SK-N-SH (cell line): ENCODE measurements at regions not wholly inside any gene's neighbourhood (a gene's known extent, or its start where the extent isn't known, plus 50 kb on each side); places are given as distances from the start of the nearest gene placed in this dataset.

Experiments
- EP300 ChIP-seq, 2 experiments: IDR thresholded peaks; 2 replicates each; pipeline versions ENCODE4 v1.4.0 to v1.6.1; 2012; ENCODE audit warnings: borderline replicate concordance in 1 of 2, low read depth in 1 of 2, low read length in 1 of 2
- EZH2phosphoT487 ChIP-seq: fragments of 200-600 bp; sonication (generic); IDR thresholded peaks from 2 replicates; pipeline ENCODE4 v1.6.1; 2017; ENCODE audit warnings: low read depth, mixed run types, mild to moderate bottlenecking, antibody characterized with exemption, moderate library complexity, borderline replicate concordance
- FOSL2 ChIP-seq: IDR thresholded peaks from 2 replicates; pipeline ENCODE4 v1.4.0; 2012; ENCODE audit warnings: low read depth, mild to moderate bottlenecking, moderate library complexity, borderline replicate concordance
- FOXM1 ChIP-seq: IDR thresholded peaks from 2 replicates; pipeline ENCODE4 v1.4.0; 2012; ENCODE audit warnings: low read depth, mild to moderate bottlenecking
- GATA2 ChIP-seq: sonication (generic); formaldehyde crosslinking; IDR thresholded peaks from 2 replicates; pipeline ENCODE4 v1.5.0; 2020; ENCODE audit warnings: mild to moderate bottlenecking, missing genetic modification reagents
- POLR2AphosphoS5 ChIP-seq: IDR thresholded peaks from 2 replicates; pipeline ENCODE4 v1.6.1; 2012; ENCODE audit warnings: low read depth, low read length
- RCOR1 ChIP-seq: fragments of 150-350 bp; IDR thresholded peaks from 2 replicates; pipeline ENCODE4 v1.6.1; 2017; ENCODE audit warnings: antibody characterized with exemption, low read length
- RFX5 ChIP-seq: IDR thresholded peaks from 2 replicates; pipeline ENCODE4 v1.6.1; 2012; ENCODE audit warnings: mild to moderate bottlenecking, improper control_type of control experiment, low read length
- SIN3A ChIP-seq: IDR thresholded peaks from 2 replicates; pipeline ENCODE4 v1.6.1; 2012; ENCODE audit warnings: low read depth, mild to moderate bottlenecking, low read length, moderate library complexity, borderline replicate concordance
- TF ChIP-seq, protein P1 (sequence below): fragments of 200-600 bp; sonication (generic); IDR thresholded peaks from 2 replicates; pipeline ENCODE4 v1.6.1; 2017; ENCODE audit warnings: antibody characterized with exemption, mild to moderate bottlenecking, moderate library complexity
- TF ChIP-seq, protein P2 (sequence below): IDR thresholded peaks from 2 replicates; pipeline ENCODE4 v1.6.1; 2012; ENCODE audit warnings: mild to moderate bottlenecking, low read depth, low read length, moderate library complexity
- TF ChIP-seq, protein P3 (sequence below): fragments of 150-350 bp; IDR thresholded peaks from 2 replicates; pipeline ENCODE4 v1.6.1; 2017; ENCODE audit warnings: antibody characterized with exemption, low read length, low read depth, borderline replicate concordance
- TF ChIP-seq, protein P4 (sequence below): IDR thresholded peaks from 2 replicates; pipeline ENCODE4 v1.4.0; 2012; ENCODE audit warnings: low read depth, borderline replicate concordance

DNA sequence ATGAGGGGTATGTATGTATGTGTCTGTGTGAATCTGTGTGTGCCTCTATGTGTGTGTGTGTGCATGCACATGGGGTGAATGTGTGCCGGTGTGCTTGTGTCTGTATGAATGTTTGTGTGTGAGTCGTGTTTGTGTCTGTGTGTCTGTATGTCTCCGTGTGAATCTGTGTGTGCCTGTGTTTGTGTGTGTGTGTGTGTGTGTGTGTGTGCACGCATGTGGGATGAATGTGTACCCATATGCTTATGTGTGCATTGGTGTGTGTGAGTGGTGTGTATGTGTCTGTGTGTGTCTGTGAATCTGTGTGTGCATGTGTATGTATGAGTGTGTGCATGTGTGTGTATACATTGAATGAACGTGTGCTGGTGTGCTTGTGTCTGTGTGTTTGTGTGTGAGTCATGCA, 88.9 kb downstream of the MATN1 start:
- TF ChIP-seq POLR2AphosphoS5 (no peak), EP300 (IDR thresholded peaks at IDR 0.05; ENCODE audit: borderline replicate concordance in 1 of 2, low read depth in 1 of 2, low read length in 1 of 2) (no peak), SIN3A (no peak), EZH2phosphoT487 (no peak), FOXM1 (no peak), GATA2 (CRISPR knock-in tag) (no peak), RCOR1 (no peak), RFX5 (no peak), FOSL2 (no peak)
- TF ChIP-seq, protein P1, sequence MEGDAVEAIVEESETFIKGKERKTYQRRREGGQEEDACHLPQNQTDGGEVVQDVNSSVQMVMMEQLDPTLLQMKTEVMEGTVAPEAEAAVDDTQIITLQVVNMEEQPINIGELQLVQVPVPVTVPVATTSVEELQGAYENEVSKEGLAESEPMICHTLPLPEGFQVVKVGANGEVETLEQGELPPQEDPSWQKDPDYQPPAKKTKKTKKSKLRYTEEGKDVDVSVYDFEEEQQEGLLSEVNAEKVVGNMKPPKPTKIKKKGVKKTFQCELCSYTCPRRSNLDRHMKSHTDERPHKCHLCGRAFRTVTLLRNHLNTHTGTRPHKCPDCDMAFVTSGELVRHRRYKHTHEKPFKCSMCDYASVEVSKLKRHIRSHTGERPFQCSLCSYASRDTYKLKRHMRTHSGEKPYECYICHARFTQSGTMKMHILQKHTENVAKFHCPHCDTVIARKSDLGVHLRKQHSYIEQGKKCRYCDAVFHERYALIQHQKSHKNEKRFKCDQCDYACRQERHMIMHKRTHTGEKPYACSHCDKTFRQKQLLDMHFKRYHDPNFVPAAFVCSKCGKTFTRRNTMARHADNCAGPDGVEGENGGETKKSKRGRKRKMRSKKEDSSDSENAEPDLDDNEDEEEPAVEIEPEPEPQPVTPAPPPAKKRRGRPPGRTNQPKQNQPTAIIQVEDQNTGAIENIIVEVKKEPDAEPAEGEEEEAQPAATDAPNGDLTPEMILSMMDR = no peak
- TF ChIP-seq, protein P2, sequence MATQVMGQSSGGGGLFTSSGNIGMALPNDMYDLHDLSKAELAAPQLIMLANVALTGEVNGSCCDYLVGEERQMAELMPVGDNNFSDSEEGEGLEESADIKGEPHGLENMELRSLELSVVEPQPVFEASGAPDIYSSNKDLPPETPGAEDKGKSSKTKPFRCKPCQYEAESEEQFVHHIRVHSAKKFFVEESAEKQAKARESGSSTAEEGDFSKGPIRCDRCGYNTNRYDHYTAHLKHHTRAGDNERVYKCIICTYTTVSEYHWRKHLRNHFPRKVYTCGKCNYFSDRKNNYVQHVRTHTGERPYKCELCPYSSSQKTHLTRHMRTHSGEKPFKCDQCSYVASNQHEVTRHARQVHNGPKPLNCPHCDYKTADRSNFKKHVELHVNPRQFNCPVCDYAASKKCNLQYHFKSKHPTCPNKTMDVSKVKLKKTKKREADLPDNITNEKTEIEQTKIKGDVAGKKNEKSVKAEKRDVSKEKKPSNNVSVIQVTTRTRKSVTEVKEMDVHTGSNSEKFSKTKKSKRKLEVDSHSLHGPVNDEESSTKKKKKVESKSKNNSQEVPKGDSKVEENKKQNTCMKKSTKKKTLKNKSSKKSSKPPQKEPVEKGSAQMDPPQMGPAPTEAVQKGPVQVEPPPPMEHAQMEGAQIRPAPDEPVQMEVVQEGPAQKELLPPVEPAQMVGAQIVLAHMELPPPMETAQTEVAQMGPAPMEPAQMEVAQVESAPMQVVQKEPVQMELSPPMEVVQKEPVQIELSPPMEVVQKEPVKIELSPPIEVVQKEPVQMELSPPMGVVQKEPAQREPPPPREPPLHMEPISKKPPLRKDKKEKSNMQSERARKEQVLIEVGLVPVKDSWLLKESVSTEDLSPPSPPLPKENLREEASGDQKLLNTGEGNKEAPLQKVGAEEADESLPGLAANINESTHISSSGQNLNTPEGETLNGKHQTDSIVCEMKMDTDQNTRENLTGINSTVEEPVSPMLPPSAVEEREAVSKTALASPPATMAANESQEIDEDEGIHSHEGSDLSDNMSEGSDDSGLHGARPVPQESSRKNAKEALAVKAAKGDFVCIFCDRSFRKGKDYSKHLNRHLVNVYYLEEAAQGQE = no peak
- TF ChIP-seq, protein P3, sequence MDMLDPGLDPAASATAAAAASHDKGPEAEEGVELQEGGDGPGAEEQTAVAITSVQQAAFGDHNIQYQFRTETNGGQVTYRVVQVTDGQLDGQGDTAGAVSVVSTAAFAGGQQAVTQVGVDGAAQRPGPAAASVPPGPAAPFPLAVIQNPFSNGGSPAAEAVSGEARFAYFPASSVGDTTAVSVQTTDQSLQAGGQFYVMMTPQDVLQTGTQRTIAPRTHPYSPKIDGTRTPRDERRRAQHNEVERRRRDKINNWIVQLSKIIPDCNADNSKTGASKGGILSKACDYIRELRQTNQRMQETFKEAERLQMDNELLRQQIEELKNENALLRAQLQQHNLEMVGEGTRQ = no peak
- TF ChIP-seq, protein P4, sequence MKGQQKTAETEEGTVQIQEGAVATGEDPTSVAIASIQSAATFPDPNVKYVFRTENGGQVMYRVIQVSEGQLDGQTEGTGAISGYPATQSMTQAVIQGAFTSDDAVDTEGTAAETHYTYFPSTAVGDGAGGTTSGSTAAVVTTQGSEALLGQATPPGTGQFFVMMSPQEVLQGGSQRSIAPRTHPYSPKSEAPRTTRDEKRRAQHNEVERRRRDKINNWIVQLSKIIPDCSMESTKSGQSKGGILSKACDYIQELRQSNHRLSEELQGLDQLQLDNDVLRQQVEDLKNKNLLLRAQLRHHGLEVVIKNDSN = no peak
